ENCODE measurements at regions not wholly inside any gene's neighbourhood (a gene's known extent, or its start where the extent isn't known, plus 50 kb on each side); places are given as distances from the start of the nearest gene placed in this dataset.

DNA sequence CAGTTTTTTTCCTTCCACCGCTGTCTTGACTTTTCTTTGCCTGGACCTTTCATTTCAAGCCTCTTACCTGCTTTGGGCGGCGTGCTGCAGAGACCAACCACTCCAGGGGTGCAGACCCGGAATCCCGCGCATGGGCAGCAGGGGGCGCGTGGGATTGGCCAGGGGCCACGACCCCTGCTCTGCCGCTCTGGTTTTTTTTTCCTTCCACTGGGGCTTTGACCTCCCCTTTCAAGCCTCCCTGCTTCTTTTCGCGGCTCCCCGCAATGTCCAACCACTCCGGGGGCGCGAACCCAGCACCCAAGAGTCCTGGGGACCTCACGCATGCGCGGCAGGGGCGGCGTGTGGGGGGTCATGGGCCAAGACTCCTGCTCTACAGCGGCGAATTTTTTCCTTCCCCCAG is 325.1 kb downstream of the ALG10 start:
- DNase-seq = no peak

DNA sequence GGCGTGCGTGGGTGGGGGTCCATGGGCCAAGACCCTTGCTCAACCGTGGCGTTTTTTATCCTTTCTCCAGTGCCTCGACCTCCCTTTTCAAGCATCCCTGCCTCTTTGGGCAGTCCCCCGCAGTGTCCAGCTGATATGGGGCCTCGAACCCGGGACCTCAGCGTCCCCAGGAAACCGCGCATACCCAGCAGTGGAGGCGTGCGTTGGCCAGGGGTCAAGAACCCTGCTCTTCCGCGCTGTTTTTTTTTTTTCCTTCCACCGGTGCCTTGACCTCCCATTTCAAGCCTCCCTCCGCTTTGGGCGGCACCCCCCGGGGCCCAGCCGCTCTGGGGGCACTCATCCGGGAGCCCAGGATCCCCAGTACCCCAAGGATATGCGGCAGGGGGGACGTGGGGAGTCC is 325.8 kb downstream of the ALG10 start:
- no peak for DNase-seq

DNA sequence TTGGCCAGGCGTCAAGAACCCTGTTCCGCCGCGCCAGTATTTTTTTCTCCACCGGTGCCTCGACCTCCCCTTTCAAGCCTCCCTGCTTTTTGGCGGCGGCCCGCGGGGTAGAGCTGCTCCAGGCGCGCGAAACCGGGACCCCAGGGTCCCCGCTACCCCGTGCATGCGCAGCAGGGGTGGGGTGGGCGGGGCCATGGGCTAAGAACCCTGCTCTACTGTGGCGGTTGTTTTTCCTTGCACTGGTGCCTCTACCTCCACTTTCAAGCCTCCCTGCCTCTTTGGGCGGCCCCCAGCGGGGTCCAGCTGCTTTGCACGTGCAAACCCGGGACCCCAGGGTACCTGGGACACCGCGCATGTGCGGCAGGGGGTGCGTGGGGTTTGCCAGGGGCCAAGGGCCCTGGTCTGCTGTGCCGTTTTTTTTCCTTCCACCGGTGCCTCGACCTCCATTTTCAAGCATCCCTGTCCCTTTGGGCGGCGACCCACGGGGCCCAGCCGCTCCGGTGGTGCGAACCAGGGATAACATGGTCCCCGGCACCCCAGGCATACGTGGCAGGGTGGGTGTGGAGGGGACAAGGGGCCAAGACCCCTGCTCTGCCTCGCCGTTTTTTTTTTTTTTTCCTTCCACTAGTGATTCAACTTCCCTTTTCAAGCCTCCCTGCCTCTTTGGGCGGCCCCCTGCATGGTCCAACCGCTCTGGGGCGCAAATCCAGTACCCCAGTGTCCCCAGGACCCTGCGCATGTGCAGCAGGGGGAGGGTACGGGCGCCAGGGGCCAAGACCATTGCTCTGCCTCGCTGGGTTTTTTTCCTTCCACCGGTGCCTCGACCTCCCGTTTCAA is 326.8 kb downstream of the ALG10 start:
- no peak for DNase-seq

DNA sequence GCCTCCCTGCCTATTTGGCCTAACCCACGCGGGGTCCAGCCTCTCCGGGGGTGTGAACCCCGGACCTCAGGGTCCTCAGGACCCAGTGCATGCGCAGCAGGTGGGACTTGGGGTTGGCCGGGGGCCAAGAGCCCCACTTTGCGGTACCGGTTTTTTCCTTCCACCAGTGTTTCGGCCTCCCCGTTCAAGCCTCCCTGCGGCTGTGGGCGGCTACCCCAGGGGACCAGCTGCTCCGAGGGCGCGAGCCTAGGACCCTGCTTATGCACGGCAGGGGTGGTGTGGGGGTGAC is 327.3 kb downstream of the ALG10 start:
- DNase-seq = no peak

DNA sequence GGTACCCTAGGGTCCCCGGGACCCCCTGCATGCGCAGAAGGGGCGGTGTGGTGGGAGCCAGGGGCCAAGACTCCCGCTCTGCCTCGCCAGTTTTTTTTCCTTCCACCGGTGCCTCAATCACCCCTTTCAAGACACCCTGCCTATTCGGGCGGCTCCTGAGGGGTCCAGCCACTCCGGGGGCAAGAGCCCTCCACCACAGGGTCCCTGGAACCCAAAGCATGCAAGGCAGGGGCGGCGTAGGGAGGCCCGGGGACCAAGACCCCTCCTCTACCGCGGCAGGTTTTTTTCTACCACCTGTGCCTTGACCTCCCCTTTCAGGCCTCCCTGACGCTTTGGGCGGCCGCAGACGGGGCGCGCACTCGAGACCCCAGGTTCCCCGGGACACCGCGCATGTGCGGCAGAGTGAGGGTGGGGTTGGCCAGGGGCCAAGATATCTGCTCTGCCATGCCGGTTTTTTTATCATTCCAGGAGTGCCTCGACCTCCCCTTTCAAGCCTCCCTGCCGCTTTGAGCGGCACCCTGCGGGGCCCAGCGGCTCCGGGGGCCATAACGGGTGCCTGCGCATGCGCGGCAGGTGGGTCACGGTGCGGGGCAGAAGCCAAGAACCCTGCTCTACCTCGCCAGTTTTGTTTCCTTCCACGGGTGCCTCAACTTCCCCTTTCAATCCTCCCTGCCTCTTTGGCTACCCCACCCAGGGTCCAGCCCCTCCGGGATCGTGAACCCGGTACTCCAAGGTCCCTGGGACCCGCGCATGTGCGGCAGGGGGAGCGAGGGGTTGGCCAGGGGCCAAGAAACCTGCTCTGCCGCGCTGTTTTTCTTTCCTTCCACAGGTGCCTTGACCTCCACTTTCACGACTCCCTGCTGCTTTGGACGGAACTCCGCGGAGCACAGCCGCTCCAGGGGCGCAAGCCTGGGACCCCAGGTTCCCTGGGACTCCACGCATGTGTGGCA is 328.1 kb downstream of the ALG10 start:
- DNase-seq = no peak

DNA sequence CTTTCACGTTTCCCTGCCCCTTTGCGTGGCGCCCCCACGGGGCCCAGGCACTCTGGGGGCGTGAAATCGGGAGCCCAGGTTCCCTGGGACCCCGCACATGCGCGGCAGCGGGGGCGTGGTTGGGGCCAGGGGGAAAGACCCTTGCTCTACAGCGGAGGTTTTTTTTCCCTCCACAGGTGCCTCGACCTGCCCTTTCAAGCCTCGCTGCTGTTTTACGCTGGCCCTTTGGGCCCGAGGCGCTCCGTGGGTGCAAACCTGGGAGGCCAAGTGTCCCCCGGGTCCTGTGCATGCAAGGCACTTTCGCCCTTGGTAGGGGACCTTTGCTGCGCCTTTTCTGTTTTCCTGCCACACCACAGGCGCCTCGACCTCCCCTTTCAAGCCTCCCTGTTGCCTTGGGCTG is 329.8 kb downstream of the ALG10 start:
- no peak for DNase-seq

DNA sequence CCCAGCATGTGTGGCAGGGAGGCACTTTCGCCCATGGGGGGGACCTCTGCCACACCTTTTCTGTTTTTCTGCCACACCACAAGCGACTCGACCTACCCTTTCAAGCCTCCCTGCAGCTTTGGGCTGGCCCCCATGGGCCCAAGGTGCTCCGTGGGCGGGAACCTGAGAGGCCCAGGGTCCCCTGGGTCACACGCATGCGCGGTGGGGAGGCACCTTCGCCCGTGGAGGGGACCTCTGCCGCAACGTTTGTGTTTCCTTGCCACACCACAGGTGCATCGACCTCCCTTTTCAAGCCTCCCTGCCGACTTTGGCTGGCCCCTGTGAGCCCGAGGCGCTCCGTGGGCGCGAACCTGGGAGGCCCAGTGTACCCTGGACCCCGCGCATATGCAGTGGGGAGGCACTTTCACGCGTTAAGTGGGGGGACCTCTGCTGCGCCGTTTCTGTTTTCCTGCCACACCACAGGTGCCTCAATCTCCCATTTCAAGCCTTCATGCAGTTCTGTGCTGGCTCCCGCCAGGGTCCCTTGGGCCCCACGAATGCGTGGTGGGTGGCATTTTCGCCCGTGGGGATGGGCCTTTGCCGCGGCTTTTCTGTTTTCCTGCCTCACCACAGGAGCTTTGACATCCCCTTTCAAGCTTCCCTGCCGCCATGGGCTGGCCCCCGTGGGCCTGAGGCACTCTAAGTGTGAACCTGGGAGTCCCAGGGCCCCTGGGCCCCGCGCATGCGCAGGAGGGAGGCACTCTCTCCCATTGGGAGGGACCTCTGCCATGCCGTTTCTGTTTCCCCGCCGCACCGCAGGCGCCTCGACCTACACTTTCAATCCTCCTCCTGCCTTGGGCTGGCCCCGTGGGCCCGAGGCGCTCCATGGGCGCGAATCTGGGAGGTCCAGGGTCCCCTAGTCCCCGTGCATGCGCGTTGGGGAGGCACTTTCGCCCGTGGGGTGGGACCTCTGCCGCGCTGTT is 332.2 kb downstream of the ALG10 start:
- no peak for DNase-seq

DNA sequence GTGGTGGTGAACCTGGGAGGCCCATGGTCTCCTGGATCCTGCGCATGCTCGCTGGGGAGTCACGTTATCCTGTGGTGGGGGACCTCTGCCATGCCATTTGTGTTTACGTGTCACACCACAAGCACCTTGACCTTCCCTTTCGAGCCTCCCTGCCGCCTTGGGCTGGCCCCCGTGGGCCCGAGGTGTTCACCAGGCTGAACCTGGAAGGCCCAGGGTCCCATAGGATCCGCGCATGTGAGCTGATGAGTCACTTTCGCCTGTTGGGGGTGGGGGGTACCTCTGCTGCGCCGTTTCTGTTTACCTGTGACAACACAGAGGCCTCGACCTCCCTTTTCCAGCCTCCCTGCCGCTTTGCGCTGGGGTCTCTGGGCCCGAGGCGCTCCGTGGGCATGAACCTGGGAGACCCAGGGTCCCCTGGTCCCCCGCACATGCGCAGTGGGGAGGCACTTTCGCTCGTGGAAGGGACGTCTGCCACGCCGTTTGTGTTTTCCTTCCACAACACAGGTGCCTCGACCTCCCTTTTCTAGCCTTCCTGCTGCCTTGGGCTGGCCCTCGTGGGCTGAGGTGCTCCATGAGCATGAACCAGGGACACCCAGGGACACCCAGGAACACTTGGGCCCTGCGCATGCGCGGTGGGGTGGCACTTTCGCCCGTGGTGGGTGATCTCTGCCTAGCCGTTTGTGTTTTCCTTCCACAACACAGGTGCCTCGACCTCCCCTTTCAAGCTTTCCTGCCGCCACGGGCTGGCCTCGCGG is 334.1 kb downstream of the ALG10 start:
- no peak for DNase-seq

DNA sequence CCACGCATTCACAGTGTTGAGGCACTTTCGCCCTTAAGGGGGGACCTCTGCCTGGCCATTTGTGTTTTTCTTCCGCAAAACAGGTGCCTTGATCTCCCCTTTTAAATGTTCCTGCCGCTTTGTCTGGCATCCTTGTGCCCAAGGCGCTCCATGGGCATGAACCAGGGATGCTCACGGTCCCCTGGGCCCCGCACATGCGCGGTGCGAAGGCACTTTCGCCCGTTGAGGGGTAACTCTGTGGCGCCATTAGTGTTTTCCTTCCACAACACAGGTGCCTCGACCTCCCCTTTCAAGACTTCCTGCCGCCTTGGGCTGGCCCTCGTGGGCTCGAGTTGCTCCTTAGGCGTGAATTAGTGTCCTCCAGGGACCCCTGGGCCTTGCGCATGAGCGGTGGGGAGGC is 335.5 kb downstream of the ALG10 start:
- no peak for DNase-seq

DNA sequence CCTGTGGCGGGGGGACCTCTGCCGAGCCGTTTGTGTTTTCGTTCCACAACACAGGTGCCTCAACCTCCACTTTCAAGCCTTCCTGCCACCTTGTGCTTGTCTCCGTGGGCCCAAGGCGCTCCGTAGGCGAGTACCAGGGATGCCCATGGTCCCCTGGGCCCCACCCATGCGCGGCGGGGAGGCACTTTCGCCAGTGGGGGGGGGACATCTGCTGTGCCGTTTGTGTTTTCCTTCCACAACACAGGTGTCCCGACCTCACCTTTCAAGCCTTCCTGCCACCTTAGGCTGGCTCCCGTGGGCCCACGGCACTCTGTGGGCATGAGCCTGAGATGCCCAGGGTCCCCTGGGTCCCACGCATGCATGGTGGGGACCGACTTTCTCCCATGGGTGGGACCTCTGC is 335.9 kb downstream of the ALG10 start:
- no peak for DNase-seq

DNA sequence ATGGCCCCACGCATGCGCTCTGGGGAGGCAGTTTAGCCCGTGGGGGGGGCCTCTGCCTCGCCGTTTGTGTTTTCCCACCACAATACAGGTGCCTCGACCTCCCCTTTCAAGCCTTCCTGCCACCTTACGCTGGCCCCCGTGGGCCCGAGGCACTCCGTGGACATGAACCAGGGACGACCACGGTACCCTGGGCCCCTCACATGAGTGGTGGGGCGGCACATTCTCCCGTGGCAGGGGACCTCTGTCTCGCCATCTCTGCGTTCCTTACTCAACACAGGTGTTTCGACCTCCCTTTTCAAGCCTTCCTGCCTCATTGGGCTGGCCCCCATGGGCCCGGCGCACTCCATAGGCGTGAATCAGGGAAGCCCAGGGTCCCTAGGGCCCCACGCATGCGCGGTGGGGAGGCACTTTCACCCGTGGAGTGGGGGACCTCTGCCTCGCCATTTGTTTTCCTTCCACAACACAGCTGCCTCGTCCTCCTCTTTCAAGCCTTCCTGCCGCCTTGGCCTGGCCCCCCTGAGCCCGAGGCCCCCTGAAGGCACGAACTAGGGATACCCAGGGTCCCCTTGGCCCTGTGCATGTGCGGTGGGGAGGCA is 339.5 kb downstream of the ALG10 start:
- no peak for DNase-seq

DNA sequence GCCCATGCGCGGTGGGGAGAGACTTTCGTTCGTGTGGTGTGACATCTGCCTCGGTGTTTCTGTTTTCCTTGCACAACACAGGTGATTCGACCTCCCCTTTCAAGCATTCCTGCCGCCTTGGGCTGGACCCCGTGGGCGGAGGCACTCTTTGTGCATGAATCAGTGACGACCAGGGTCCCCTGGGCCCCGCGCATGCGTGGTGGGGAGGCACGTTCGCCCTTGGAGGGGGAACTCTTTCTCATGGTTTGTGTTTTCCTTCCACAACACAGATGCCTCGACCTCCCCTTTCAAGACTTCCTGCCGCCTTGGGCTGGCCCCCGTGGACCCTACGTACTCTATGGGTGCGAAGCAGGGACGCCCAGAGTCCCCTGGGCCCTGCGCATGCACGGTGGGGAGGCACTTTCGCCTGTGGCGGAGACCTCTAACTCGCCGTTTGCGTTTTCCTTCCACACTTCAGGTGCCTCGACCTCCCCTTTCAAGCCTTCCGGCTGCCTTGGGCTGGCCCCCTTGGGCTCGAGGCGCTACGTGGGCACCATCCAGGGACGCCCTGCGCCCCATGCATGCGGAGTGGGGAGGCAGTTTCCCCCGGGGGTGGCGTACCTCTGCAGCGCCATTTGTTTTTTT is 340.9 kb downstream of the ALG10 start:
- DNase-seq = no peak

DNA sequence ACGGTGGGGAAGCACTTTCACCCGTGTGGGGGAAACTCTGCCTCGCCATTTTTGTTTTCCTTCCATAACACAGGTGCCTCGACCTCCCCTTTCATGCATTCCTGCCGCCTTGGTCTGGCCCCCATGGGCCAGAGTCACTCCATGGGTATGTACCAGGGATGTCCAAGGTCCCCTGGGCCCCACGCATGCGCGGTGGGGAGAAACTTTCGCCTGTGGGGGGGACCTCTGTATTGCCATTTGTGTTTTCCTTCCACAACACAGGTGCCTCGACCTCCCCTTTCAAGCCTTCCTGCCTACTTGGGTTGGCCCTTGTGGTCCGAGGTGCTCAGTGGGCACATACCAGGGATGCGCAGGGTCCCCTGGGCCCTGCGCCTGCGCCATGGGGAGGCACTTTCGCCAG is 345.8 kb downstream of the ALG10 start:
- no peak for DNase-seq

DNA sequence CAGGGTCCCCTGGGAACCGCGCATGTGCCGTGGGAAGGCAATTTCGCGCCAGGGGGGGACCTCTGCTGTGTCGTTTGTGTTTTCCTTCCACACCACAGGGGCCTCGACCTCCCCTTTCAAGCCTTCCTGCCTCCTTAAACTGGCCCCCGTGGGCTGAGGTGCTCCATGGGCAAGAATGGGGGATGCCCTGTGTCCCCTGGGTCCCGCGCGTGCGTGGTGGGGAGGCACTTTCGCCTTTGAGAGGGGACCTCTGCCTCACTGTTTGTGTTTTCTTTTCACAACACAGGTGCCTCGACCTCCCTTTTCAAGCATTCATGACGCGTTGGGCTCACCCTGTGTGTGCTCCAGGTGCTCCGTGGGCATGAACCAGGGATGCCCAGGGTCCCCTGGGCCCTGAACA is 348.8 kb downstream of the ALG10 start:
- DNase-seq = no peak

DNA sequence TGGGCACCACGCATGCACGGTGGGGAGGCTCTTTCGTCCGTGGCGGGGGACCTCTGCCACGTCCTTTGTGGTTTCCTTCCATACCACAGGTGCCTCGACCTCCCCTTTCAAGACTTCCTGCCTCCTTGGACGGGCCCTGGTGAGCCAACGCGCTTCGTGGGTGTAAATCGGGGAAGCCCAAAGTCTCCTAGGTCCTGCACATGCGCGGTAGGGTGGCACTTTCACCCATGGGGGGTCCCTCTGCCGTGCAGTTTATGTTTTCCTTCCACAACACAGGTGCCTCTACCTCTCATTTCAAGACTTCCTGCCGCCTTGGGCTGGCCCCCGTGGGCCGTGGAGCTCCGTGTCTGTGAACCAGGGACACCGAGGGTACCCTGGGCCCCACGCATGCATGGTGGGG is 349.7 kb downstream of the ALG10 start:
- DNase-seq = no peak

DNA sequence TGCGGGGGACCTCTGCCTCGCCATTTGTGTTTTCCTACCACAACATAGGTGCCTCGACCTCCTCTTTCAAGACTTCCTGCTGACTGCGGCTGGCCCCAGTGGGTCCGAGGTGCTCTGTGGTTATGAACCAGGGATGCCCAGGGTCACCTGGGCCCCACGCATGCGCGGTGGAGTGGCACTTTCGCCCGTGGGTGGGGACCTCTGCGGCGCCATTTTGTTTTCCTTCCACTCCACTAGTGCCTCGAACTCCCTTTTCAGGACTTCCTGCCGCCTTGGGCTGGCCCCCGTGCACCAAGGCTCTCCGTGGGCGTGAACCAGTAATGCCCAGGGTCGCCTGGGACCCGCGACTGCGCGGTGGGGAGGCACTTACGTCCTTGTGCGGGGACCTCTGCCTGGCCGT is 351.6 kb downstream of the ALG10 start:
- DNase-seq = no peak

DNA sequence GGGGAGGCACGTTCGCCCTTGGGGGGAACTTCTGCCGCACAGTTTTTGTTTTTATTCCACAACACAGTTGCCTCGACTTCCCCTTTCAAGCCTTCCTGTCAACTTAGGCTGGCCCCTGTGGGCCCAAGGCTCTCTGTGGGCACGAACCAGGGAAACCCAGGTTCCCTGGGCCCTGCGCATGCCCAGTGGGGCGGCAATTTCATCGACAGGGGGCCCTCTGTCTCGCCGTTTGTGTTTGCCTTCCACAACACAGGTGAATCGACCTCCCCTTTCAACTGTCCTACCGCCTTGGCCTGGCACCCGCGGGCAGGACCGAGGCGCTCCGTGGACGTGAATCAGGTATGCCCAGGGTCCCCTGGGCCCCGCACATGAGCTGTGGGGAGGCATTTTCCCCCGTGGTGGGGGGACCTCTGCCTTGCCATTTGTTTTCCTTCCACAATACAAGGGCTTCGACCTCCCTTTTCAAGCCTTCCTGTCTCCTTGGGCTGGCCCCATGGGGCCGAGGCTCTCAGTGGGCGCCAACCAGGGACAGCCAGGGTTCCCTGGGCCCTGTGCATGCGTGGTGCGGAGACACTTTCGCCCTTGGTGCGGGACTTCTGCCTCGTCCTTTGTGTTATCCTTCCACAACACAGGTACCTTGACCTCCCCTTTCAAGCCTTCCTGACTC is 354.0 kb downstream of the ALG10 start:
- DNase-seq = no peak

DNA sequence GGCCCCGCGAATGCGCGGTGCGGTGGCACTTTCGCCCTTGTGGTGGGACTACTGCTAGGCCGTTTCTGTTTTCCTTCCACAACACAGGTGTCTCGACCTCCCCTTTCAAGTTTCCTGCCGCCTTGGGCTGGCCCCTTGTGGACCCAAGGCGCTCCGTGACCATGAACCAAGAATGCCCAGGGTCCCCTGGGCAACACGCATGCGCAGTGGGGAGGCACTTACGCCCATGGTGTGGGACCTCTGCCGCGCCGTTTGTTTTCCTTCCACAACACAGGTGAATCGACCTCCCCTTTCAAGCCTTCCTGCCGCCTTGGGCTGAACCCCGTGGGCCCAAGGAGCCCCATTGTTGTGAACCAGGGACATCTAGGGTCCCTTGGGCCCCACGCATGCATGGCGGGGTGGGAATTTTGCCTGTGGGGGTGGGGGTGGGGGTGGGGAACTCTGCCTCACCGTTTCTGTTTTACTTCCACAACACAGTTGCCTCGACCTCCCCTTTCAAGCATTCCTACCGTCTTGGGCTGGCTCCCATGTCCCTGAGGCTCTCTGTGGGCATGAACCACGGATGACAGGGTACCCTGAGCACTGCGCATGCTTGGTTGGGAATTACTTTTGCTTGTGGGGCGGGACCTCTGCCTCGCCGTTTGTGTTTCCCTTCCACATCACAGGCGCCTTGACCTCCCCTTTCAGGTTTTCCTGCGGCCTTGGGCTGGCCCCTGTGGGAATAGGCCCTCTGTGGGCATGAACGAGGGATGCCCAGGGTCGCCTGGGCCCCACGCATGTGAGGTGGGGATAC is 355.1 kb downstream of the ALG10 start:
- no peak for DNase-seq

DNA sequence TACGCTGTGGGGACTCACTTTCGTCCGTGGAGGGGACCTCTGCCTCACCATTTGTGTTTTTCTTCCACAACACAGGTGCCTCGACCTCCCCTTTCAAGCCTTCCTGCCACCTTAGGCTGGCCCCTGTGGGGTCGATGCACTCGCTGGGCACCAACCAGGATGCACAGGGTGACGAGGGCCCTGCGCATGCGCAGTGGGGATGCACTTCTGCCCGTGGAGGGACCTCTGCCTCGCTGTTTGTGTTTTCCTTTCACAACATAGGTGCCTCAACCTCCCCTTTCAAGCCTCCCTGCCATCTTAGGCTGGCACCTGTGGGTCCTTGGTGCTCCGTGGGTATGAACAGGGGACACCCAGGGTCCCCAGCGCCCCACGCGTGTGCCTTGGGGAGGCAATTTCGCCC is 356.8 kb downstream of the ALG10 start:
- DNase-seq = no peak

DNA sequence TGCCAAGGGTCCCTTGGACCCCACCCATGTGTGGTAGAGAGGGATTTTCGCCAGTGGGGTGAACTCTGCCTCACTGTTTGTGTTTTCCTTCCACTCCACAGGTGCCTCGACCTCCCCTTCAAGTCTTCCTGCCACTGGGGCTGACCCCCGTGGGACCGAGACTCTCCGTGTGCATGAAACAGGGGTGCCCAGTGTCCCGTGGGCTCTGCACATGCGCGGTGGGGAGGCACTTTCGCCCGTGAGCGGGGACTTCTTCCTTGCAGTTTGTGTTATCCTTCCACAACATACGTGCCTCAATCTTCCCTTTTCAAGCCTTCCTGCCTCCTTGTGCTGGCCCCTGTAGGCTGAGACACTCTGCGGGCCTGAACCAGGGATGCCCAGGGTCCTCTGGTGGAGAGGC is 362.4 kb downstream of the ALG10 start:
- DNase-seq = no peak

Data from T-helper 2 cell (primary cell).